ENCODE measurements at regions not wholly inside any gene's neighbourhood (a gene's known extent, or its start where the extent isn't known, plus 50 kb on each side); places are given as distances from the start of the nearest gene placed in this dataset.
"Not testable (repeated sequence)": the region's sequence is repeated elsewhere in the genome, so short reads cannot be mapped to it uniquely, and the experiment has no call there.

DNA sequence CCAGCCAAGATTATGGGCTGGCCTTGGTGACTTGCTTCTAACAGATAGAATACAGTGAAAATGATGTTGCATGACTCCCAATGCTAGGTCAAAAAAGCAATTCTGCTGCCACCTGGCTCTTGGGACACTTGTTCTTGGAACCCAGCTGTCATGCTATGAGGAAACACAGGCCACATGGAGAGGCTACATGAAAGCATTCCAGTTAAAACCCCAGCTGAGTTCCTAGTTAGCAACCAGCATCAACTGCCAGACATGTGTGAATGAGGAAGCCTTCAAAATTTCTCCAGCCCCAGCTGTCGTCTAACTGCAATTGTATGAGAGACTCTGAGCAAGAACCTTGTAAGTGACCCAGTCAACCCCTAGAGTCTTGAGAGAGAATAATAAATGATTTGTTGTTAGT, 105.2 kb upstream of the FGF16 start:
- Histone ChIP-seq H3K27me3 (ENCODE audit: insufficient read depth, low read length) (no peaks in the 10 kb centered on the region), H3K9ac (ENCODE audit: low read depth, low read length) (no peak overlapping the region), H3K9me3 (ENCODE audit: insufficient read depth, low read depth, low read length) (no peaks in the 10 kb centered on the region), H3K4me1 (ENCODE audit: insufficient read depth, low read length) (no peaks in the 10 kb centered on the region), H3K27ac (ENCODE audit: low read length) (no peak overlapping the region), H3K4me3 (ENCODE audit: low read length) (no peak overlapping the region), H3K36me3 (ENCODE audit: insufficient read depth, low read depth, low read length) (no peaks in the 10 kb centered on the region)

DNA sequence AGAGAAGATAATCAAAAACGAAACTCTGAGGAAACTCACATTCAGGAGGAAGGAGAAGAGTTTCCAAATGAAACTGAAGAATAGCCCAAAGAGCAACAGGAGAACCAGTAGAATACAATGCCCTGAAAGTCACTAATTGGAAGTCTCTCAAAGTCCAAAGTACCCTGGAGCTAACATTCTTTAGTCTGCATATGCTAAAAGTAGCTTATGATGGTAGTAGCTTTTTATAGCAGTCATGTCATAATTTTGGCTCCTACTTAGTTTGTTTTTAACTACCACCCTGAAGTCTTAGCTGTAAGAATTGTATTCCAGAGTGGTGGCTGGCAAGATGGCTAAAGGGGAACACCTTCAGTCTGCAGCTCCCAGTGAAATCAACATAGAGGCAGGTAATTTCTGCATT, 100.3 kb upstream of the FGF16 start:
- H3K9me3 ChIP-seq (ENCODE audit: insufficient read depth, low read depth, low read length): no peaks in the 10 kb centered on the region
- no peaks in the 10 kb centered on the region for H3K27me3 ChIP-seq (ENCODE audit: insufficient read depth, low read length)
- no peak overlapping the region for H3K9ac ChIP-seq (ENCODE audit: low read depth, low read length)
- H3K27ac ChIP-seq (ENCODE audit: low read length): no peak overlapping the region
- H3K4me3 ChIP-seq (ENCODE audit: low read length): no peak overlapping the region
- no peaks in the 10 kb centered on the region for H3K4me1 ChIP-seq (ENCODE audit: insufficient read depth, low read length)
- no peaks in the 10 kb centered on the region for H3K36me3 ChIP-seq (ENCODE audit: insufficient read depth, low read depth, low read length)

DNA sequence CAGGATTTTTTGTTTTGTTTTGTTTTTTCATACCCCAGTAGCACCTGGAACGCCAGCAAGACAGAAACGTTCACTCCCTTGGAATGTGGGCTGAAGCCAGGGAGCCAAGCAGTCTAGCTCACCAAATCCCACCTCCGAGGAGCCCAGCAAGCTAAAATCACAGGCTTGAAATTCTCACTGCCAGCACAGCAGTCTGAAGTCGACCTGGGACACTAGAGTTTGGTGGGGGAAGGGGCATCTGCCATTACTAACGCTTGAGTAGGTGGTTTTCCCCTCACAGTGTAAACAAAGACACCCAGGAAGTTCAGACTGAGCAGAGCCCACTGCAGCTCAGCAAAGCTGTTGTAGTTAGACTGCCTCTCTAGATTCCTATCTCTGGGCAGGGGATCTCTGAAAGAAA, 99.6 kb upstream of the FGF16 start:
- Histone ChIP-seq H3K36me3 (ENCODE audit: insufficient read depth, low read depth, low read length) (no peaks in the 10 kb centered on the region), H3K9me3 (ENCODE audit: insufficient read depth, low read depth, low read length) (no peaks in the 10 kb centered on the region), H3K27me3 (ENCODE audit: insufficient read depth, low read length) (no peaks in the 10 kb centered on the region), H3K27ac (ENCODE audit: low read length) (no peak overlapping the region), H3K4me3 (ENCODE audit: low read length) (no peak overlapping the region), H3K4me1 (ENCODE audit: insufficient read depth, low read length) (no peaks in the 10 kb centered on the region), H3K9ac (ENCODE audit: low read depth, low read length) (no peak overlapping the region)

DNA sequence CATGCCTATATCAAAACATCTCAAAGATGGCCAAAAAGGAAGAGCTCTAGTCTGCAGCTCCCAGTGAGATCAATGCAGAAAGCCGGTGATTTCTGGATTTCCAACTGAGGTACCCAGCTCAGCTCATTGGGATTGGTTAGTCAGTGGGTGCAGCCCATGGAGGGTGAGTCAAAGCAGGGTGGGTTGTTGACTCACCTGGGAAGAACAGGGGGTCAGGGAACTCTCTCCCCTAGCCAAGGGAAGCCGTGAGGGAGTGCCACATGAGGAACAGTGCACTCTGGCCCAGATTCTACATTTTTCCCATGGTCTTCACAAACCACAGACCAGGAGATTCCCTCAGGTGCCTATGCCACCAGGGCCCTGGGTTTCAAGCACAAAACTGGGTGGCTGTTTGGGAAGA, 57.3 kb upstream of the FGF16 start:
- H3K27ac ChIP-seq (ENCODE audit: low read length): no peak overlapping the region
- H3K27me3 ChIP-seq (ENCODE audit: insufficient read depth, low read length): no peaks in the 10 kb centered on the region
- no peak overlapping the region for H3K9ac ChIP-seq (ENCODE audit: low read depth, low read length)

DNA sequence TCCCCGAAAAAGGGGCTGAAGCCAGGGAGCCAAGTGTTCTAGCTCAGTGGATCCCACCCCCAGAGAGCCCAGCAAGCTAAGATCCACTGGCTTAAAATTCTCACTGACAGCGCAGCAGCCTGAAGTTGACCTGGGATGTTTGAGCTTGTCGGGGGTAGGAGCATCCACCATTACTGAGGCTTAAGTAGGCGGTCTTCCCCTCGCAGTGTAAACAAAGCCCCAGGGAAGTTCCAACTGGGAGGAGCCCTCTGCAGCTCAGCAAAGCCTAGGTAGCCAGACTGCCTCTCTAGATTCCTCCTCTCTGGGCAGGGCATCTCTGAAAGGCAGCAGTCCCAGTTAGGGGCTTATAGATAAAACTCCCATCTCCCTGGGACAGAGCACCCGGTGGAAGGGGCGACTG, 56.8 kb upstream of the FGF16 start:
- H3K36me3 ChIP-seq (ENCODE audit: insufficient read depth, low read depth, low read length); H3K4me3 ChIP-seq (ENCODE audit: low read length); H3K27me3 ChIP-seq (ENCODE audit: insufficient read depth, low read length); H3K27ac ChIP-seq (ENCODE audit: low read length); H3K9me3 ChIP-seq (ENCODE audit: insufficient read depth, low read depth, low read length); H3K9ac ChIP-seq (ENCODE audit: low read depth, low read length); H3K4me1 ChIP-seq (ENCODE audit: insufficient read depth, low read length): not testable (repeated sequence)

More for the DNA sequence above, 57.3 kb upstream of the FGF16 start:
- H3K9me3 ChIP-seq (ENCODE audit: insufficient read depth, low read depth, low read length): no peaks in the 10 kb centered on the region
- no peaks in the 10 kb centered on the region for H3K4me1 ChIP-seq (ENCODE audit: insufficient read depth, low read length)
- H3K36me3 ChIP-seq (ENCODE audit: insufficient read depth, low read depth, low read length): no peaks in the 10 kb centered on the region
- H3K4me3 ChIP-seq (ENCODE audit: low read length): no peak overlapping the region

DNA sequence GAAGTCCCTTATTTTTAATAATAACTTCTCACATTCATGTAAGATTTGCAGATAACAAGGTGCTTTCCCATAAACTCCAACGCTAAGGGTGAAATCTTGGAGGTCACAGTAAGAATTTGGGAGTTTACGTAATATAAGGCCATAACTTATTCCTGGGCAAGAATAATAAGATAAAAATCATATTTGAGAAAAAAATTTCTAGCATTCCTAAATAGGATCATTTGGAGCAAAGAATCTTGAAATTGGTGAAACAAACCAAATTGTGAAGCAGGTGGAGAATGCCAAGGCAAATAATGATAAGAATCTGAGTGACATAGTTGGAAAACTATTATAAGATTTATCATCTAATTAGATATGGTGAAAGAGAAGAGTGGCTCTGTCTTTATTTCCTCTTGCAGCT, 50.4 kb upstream of the FGF16 start:
- H3K27ac ChIP-seq (ENCODE audit: low read length): no peak overlapping the region
- H3K27me3 ChIP-seq (ENCODE audit: insufficient read depth, low read length): no peaks in the 10 kb centered on the region
- no peak overlapping the region for H3K9ac ChIP-seq (ENCODE audit: low read depth, low read length)
- H3K36me3 ChIP-seq (ENCODE audit: insufficient read depth, low read depth, low read length): no peaks in the 10 kb centered on the region
- H3K4me3 ChIP-seq (ENCODE audit: low read length): no peak overlapping the region
- H3K4me1 ChIP-seq (ENCODE audit: insufficient read depth, low read length): no peaks in the 10 kb centered on the region
- H3K9me3 ChIP-seq (ENCODE audit: insufficient read depth, low read depth, low read length): no peaks in the 10 kb centered on the region
